HL-60 (cell line): ENCODE measurements at regions not wholly inside any gene's neighbourhood (a gene's known extent, or its start where the extent isn't known, plus 50 kb on each side); places are given as distances from the start of the nearest gene placed in this dataset.

Experiments
- CTCF ChIP-seq: IDR thresholded peaks from one replicate; pipeline ENCODE4 v1.5.1; 2011; ENCODE audit warnings: low read length, control low read depth, inconsistent platforms; ENCODE audit not compliant: insufficient read depth
- GABPA ChIP-seq: IDR thresholded peaks from 2 replicates; pipeline ENCODE4 v1.6.1; 2012; ENCODE audit warnings: low read depth
- POLR2AphosphoS5 ChIP-seq: IDR thresholded peaks from 2 replicates; pipeline ENCODE4 v1.6.1; 2012; ENCODE audit warnings: low read depth
- REST ChIP-seq: IDR thresholded peaks from 2 replicates; pipeline ENCODE4 v1.6.1; 2012; ENCODE audit warnings: low read depth; ENCODE audit not compliant: insufficient replicate concordance

GRCh38 chr5:9955586-9955985 lies 294.1 kb downstream of the ATPSCKMT start:
- TF ChIP-seq REST (no peak), CTCF (no peak), POLR2AphosphoS5 (no peak), GABPA (no peak)
